ENCODE measurements at regions not wholly inside any gene's neighbourhood (a gene's known extent, or its start where the extent isn't known, plus 50 kb on each side); places are given as distances from the start of the nearest gene placed in this dataset.

DNA sequence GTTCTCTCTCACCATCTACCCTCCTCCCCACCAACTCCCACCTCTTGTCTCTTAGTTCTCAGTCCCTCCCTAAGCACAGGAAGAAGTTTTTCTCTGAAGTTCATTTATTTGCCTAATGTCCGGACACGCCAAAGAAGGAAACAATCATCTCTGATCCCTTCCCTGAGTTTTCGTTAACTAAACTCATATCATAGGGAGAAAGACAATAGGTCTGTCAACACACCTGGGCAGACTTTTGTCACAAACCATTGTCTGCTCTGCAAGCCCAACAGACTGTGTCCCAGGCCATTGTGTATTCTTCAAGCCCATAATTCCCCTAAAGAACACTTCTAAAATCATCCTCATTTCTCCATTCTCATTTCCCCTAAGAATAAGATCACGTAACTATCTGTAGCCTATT, 691.0 kb upstream of the MBL2 start:
- no peaks in the 10 kb centered on the region for H3K4me1 ChIP-seq (ENCODE audit: control insufficient read depth, extremely low read depth, insufficient read depth, low read length)
- TF ChIP-seq, protein P1, sequence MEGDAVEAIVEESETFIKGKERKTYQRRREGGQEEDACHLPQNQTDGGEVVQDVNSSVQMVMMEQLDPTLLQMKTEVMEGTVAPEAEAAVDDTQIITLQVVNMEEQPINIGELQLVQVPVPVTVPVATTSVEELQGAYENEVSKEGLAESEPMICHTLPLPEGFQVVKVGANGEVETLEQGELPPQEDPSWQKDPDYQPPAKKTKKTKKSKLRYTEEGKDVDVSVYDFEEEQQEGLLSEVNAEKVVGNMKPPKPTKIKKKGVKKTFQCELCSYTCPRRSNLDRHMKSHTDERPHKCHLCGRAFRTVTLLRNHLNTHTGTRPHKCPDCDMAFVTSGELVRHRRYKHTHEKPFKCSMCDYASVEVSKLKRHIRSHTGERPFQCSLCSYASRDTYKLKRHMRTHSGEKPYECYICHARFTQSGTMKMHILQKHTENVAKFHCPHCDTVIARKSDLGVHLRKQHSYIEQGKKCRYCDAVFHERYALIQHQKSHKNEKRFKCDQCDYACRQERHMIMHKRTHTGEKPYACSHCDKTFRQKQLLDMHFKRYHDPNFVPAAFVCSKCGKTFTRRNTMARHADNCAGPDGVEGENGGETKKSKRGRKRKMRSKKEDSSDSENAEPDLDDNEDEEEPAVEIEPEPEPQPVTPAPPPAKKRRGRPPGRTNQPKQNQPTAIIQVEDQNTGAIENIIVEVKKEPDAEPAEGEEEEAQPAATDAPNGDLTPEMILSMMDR (optimal IDR thresholded peaks at IDR 0.05 in 1 of 3, IDR thresholded peaks at IDR 0.05 in 1 of 3, conservative IDR thresholded peaks at IDR 0.05 in 1 of 3; ENCODE audit: extremely low read depth in 1 of 3, insufficient read depth in 2 of 3, low read length in 3 of 3), result no peak
- TF ChIP-seq EZH2 (IDR thresholded peaks at IDR 0.05; ENCODE audit: low read length), result no peak
- H4K20me1 ChIP-seq (ENCODE audit: control insufficient read depth, extremely low read depth, insufficient read depth, low read length), result no peaks in the 10 kb centered on the region
- H3K9me1 ChIP-seq (ENCODE audit: control insufficient read depth, extremely low read depth, insufficient read depth, low read length), result no peaks in the 10 kb centered on the region
- H3K36me3 ChIP-seq (ENCODE audit: control insufficient read depth in 2 of 2, extremely low read depth in 1 of 2, insufficient read depth in 2 of 2, low read length in 2 of 2), result no peaks in the 10 kb centered on the region
- no peaks in the 10 kb centered on the region for H3K79me2 ChIP-seq (ENCODE audit: control insufficient read depth, insufficient read depth, low read length)
- no peaks in the 10 kb centered on the region for H3K9me3 ChIP-seq (ENCODE audit: control insufficient read depth, low read depth, low read length)
- no peak for DNase-seq (ENCODE audit: low read depth, low spot score)
- dilution Hi-C loops (cut with MboI; ENCODE audit: extremely low pct_ligation_motif_present, low sequenced_read_pairs), result no loop called here
- no peaks in the 10 kb centered on the region for H3K27me3 ChIP-seq (ENCODE audit: control insufficient read depth, extremely low read depth, insufficient read depth, low read length)
- H3K4me3 ChIP-seq (ENCODE audit: control insufficient read depth in 2 of 3, extremely low read depth in 1 of 3, insufficient read depth in 2 of 3, low read depth in 1 of 3, low read length in 3 of 3), result no peak overlapping the region
- H3K4me2 ChIP-seq (ENCODE audit: control insufficient read depth, extremely low read depth, insufficient read depth, low read depth, low read length), result no peak overlapping the region
- H3K9ac ChIP-seq (ENCODE audit: control insufficient read depth, extremely low read depth, insufficient read depth, low read length), result no peak overlapping the region
- H3K27ac ChIP-seq (ENCODE audit: control insufficient read depth, insufficient read depth, low read length), result no peak overlapping the region
- no peak for FAIRE-seq
- H2AFZ ChIP-seq (ENCODE audit: control insufficient read depth, low read length), result no peak overlapping the region

DNA sequence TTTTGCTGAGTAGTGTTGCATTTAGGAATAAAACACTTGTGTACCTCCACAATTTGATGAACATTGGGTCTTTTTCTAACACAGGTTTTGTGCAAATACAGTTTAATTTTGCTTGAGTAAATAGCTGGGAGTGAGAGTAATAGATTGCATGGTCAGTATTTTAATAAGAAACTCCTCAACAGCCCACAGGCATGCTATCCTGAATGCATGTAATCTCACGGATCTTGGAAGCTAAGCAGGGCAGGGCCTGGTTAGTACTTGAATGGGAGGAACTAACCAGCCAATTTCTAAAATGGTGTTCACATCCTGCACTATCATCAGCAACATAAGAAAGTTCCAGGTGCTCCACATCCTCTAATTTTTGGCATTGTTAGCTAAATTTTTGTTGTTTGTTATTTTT, 685.4 kb upstream of the MBL2 start:
- H3K27me3 ChIP-seq (ENCODE audit: control insufficient read depth, extremely low read depth, insufficient read depth, low read length), result no peaks in the 10 kb centered on the region
- dilution Hi-C loops (cut with MboI; ENCODE audit: extremely low pct_ligation_motif_present, low sequenced_read_pairs), result no loop called here
- no peak overlapping the region for H3K9ac ChIP-seq (ENCODE audit: control insufficient read depth, extremely low read depth, insufficient read depth, low read length)
- no peaks in the 10 kb centered on the region for H3K36me3 ChIP-seq (ENCODE audit: control insufficient read depth in 2 of 2, extremely low read depth in 1 of 2, insufficient read depth in 2 of 2, low read length in 2 of 2)
- FAIRE-seq (no peak), DNase-seq (ENCODE audit: low read depth, low spot score) (no peak)
- H3K4me1 ChIP-seq (ENCODE audit: control insufficient read depth, extremely low read depth, insufficient read depth, low read length), result no peaks in the 10 kb centered on the region
- no peak overlapping the region for H2AFZ ChIP-seq (ENCODE audit: control insufficient read depth, low read length)
- no peaks in the 10 kb centered on the region for H3K79me2 ChIP-seq (ENCODE audit: control insufficient read depth, insufficient read depth, low read length)
- H4K20me1 ChIP-seq (ENCODE audit: control insufficient read depth, extremely low read depth, insufficient read depth, low read length), result no peaks in the 10 kb centered on the region
- H3K9me3 ChIP-seq (ENCODE audit: control insufficient read depth, low read depth, low read length), result no peaks in the 10 kb centered on the region
- no peak overlapping the region for H3K4me3 ChIP-seq (ENCODE audit: control insufficient read depth in 2 of 3, extremely low read depth in 1 of 3, insufficient read depth in 2 of 3, low read depth in 1 of 3, low read length in 3 of 3)
- H3K4me2 ChIP-seq (ENCODE audit: control insufficient read depth, extremely low read depth, insufficient read depth, low read depth, low read length), result no peak overlapping the region
- H3K9me1 ChIP-seq (ENCODE audit: control insufficient read depth, extremely low read depth, insufficient read depth, low read length), result no peaks in the 10 kb centered on the region
- TF ChIP-seq, protein P1 (optimal IDR thresholded peaks at IDR 0.05 in 1 of 3, IDR thresholded peaks at IDR 0.05 in 1 of 3, conservative IDR thresholded peaks at IDR 0.05 in 1 of 3; ENCODE audit: extremely low read depth in 1 of 3, insufficient read depth in 2 of 3, low read length in 3 of 3), result no peak
- no peak for TF ChIP-seq EZH2 (IDR thresholded peaks at IDR 0.05; ENCODE audit: low read length)
- H3K27ac ChIP-seq (ENCODE audit: control insufficient read depth, insufficient read depth, low read length), result no peak overlapping the region
